Glutamatergic neuron (in vitro differentiated cells): ENCODE measurements at regions not wholly inside any gene's neighbourhood (a gene's known extent, or its start where the extent isn't known, plus 50 kb on each side); places are given as distances from the start of the nearest gene placed in this dataset.

Source experiments
- DNase-seq: peaks from one replicate; pipeline ENCODE4 v3.0.0; 2022
- H3K27ac Mint-ChIP-seq: one replicate; pipeline ENCODE4 v1.8.0; 2020; ENCODE audit warnings: mild to moderate bottlenecking, mixed read lengths, inconsistent platforms; ENCODE audit not compliant: unreplicated experiment
- H3K27me3 Mint-ChIP-seq: one replicate; pipeline ENCODE4 v1.8.0; 2020; ENCODE audit warnings: mild to moderate bottlenecking, moderate library complexity, mixed read lengths, inconsistent platforms; ENCODE audit not compliant: unreplicated experiment
- H3K36me3 Mint-ChIP-seq: one replicate; pipeline ENCODE4 v1.8.0; 2020; ENCODE audit warnings: mild to moderate bottlenecking, mixed read lengths, inconsistent platforms; ENCODE audit not compliant: unreplicated experiment
- H3K4me1 Mint-ChIP-seq: one replicate; pipeline ENCODE4 v1.8.0; 2020; ENCODE audit warnings: mild to moderate bottlenecking, low read depth, mixed read lengths, inconsistent platforms; ENCODE audit not compliant: unreplicated experiment
- H3K4me3 Mint-ChIP-seq: one replicate; pipeline ENCODE4 v1.8.0; 2020; ENCODE audit warnings: mild to moderate bottlenecking, mixed read lengths, inconsistent platforms; ENCODE audit not compliant: unreplicated experiment
- H3K9me3 Mint-ChIP-seq: one replicate; pipeline ENCODE4 v1.8.0; 2020; ENCODE audit warnings: mild to moderate bottlenecking, moderate library complexity, mixed read lengths, inconsistent platforms; ENCODE audit not compliant: unreplicated experiment
- CTCF ChIP-seq: fragments of 200-600 bp; sonication (generic); IDR thresholded peaks from one replicate; pipeline ENCODE4 v1.5.0; 2021; ENCODE audit not compliant: partially characterized antibody, unreplicated experiment

- H3K4me1 Mint-ChIP-seq = no peaks in the 10 kb centered on the region
- H3K36me3 Mint-ChIP-seq = no peaks in the 10 kb centered on the region
- no peak for TF ChIP-seq CTCF
- no peak overlapping the region for H3K4me3 Mint-ChIP-seq
- H3K9me3 Mint-ChIP-seq = no peaks in the 10 kb centered on the region
- no peak overlapping the region for H3K27ac Mint-ChIP-seq
- DNase-seq = no peak
- no peaks in the 10 kb centered on the region for H3K27me3 Mint-ChIP-seq
Measured at GRCh38 chr1:213679153-213679552, 308.6 kb upstream of the PROX1 start.

DNA sequence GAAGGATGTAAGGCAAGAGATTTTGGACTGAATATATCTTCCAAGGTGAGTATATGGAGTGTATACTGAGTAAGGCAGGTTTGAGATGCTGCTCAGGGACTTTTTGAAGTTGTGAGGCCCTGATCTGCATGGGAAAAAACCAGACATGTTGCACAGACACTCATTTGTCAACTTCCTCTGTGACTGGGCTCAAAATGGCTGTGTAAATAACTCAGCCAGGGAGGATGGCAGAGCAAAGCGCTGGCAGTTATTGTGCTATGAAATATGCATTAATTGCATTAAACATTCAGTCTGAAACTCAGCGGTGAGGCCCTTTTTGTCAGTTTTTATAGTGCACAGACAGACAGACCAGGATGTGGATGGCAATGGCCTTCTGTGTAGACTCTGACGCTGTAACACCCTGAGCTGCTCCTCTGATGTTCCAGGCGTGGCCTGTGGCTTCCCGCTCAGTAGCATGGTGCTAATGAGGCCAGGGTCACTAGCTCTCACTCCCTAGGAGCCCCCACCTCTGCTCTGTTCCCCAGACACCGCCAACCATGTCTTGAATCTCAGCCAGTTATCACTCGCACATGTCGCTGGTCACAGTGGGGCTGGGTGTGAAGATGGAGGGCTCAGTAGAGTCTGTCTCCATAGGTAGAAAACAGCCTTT, 307.0 kb upstream of the PROX1 start:
- H3K36me3 Mint-ChIP-seq = no peaks in the 10 kb centered on the region
- no peak overlapping the region for H3K27ac Mint-ChIP-seq
- H3K4me1 Mint-ChIP-seq = no peaks in the 10 kb centered on the region
- no peaks in the 10 kb centered on the region for H3K27me3 Mint-ChIP-seq
- no peaks in the 10 kb centered on the region for H3K9me3 Mint-ChIP-seq
- no peak for DNase-seq
- H3K4me3 Mint-ChIP-seq = no peak overlapping the region
- TF ChIP-seq CTCF = no peak

DNA sequence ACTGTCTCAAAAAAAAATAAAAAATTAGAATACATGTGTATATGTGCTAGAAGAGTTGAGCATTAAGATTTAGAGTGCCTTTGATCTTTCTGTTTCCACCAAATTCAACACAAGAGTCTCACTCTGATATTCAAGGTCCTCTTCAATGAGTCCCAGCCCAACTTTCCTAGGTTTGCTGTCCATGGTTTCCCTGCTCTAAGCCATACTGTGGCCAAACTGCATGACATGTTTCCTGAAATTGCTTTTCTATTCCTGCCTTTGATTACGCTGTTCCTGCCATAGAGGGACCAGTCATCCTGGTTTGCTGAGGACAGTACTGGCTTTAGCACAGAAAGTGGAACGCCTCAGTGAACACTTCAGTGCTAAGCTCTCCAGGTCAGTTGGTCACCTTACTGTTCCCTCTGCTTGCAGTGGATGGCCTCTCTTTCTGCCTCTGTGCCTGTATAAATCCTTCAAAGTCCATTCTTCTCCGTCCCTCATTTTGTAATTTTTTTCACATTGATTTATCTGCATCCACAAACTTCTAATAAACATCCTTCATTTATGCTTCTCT, 305.9 kb upstream of the PROX1 start:
- Mint-ChIP-seq H3K36me3 (no peaks in the 10 kb centered on the region), H3K4me1 (no peaks in the 10 kb centered on the region)

GRCh38 chr1:213683529-213683928, 304.2 kb upstream of the PROX1 start:
- no peak for TF ChIP-seq CTCF
- no peaks in the 10 kb centered on the region for H3K27me3 Mint-ChIP-seq
- no peak overlapping the region for H3K4me3 Mint-ChIP-seq
- H3K4me1 Mint-ChIP-seq = no peaks in the 10 kb centered on the region
- no peak for DNase-seq
- no peak overlapping the region for H3K27ac Mint-ChIP-seq
- H3K36me3 Mint-ChIP-seq = no peaks in the 10 kb centered on the region
- no peaks in the 10 kb centered on the region for H3K9me3 Mint-ChIP-seq

More for the DNA sequence above, 305.9 kb upstream of the PROX1 start:
- H3K27ac Mint-ChIP-seq = no peak overlapping the region
- no peak for DNase-seq
- H3K4me3 Mint-ChIP-seq = no peak overlapping the region
- no peak for TF ChIP-seq CTCF
- no peaks in the 10 kb centered on the region for H3K27me3 Mint-ChIP-seq
- no peaks in the 10 kb centered on the region for H3K9me3 Mint-ChIP-seq

- H3K9me3 Mint-ChIP-seq = no peaks in the 10 kb centered on the region
- H3K4me3 Mint-ChIP-seq = no peak overlapping the region
- no peaks in the 10 kb centered on the region for H3K4me1 Mint-ChIP-seq
- no peak for DNase-seq
- H3K36me3 Mint-ChIP-seq = no peaks in the 10 kb centered on the region
- no peak for TF ChIP-seq CTCF
- no peak overlapping the region for H3K27ac Mint-ChIP-seq
- H3K27me3 Mint-ChIP-seq = no peaks in the 10 kb centered on the region
Measured at GRCh38 chr1:213684454-213684853, 303.3 kb upstream of the PROX1 start.
